Activated naive CD8-positive, alpha-beta T cell treated with anti-CD3 and anti-CD28 coated beads for 36 hours (primary cell): ENCODE measurements at regions not wholly inside any gene's neighbourhood (a gene's known extent, or its start where the extent isn't known, plus 50 kb on each side); places are given as distances from the start of the nearest gene placed in this dataset.

Source experiments
- DNase-seq: peaks from one replicate; pipeline ENCODE4 v3.0.0; 2021
- H3K27ac Mint-ChIP-seq: one replicate; pipeline ENCODE4 v1.8.0; 2022; ENCODE audit warnings: mild to moderate bottlenecking, moderate library complexity, mixed read lengths
- H3K27me3 Mint-ChIP-seq: one replicate; pipeline ENCODE4 v1.8.0; 2022; ENCODE audit warnings: mild to moderate bottlenecking, mixed read lengths
- H3K36me3 Mint-ChIP-seq: one replicate; pipeline ENCODE4 v1.8.0; 2021; ENCODE audit warnings: mild to moderate bottlenecking, mixed read lengths
- H3K4me1 Mint-ChIP-seq: one replicate; pipeline ENCODE4 v1.8.0; 2021; ENCODE audit warnings: mixed read lengths
- H3K4me3 Mint-ChIP-seq: one replicate; pipeline ENCODE4 v1.8.0; 2022; ENCODE audit warnings: mild to moderate bottlenecking, moderate library complexity, mixed read lengths
- H3K9me3 Mint-ChIP-seq: one replicate; pipeline ENCODE4 v1.8.0; 2022; ENCODE audit warnings: mixed read lengths

DNA sequence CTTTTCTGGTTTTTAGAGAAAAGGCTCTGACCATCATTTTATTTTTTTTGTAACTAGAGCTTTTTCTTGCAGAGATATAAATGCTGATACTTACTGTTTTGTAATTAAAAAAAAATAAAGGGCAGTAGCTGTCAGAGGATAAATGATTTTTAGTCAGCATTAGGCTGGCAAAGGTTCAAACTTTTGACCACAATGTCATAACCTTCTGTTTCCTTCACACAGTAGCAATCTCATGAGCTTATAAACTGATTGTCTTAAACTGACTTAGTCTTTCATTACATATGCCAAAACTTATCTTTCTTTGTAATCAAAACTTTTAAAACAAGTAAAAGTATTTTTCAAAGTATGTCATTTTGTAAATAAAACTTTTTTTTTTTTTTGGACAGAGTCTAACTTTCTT lies 841.9 kb downstream of the OTOL1 start:
- H3K4me1 Mint-ChIP-seq, result no peaks in the 10 kb centered on the region
- H3K27ac Mint-ChIP-seq, result no peak overlapping the region
- no peak for DNase-seq
- H3K4me3 Mint-ChIP-seq, result no peak overlapping the region
- H3K9me3 Mint-ChIP-seq, result peaks cover 6% of the 10 kb centered on the region
- no peaks in the 10 kb centered on the region for H3K27me3 Mint-ChIP-seq
- no peaks in the 10 kb centered on the region for H3K36me3 Mint-ChIP-seq

DNA sequence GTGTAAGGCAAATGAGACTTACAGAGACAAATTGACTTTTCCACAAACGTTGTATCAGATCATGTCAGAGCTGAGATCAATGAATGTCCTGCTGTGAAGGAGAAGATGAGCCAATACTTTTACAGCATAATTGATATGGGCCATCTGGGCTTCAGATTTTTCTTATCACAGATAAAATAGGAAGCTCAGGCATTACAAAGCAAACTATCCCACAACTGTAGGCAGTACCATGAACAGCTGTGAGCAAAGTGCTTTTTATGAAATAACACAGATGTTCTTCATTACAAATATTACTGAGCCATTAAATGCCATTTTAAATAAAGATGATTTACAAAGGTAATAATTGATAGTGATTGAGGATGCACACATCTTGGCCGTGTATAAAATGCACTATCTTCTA lies 852.3 kb downstream of the OTOL1 start:
- H3K36me3 Mint-ChIP-seq, result no peaks in the 10 kb centered on the region
- no peaks in the 10 kb centered on the region for H3K4me1 Mint-ChIP-seq
- H3K9me3 Mint-ChIP-seq, result peaks cover 1% of the 10 kb centered on the region
- DNase-seq, result no peak
- no peak overlapping the region for H3K4me3 Mint-ChIP-seq
- no peak overlapping the region for H3K27ac Mint-ChIP-seq
- no peaks in the 10 kb centered on the region for H3K27me3 Mint-ChIP-seq

DNA sequence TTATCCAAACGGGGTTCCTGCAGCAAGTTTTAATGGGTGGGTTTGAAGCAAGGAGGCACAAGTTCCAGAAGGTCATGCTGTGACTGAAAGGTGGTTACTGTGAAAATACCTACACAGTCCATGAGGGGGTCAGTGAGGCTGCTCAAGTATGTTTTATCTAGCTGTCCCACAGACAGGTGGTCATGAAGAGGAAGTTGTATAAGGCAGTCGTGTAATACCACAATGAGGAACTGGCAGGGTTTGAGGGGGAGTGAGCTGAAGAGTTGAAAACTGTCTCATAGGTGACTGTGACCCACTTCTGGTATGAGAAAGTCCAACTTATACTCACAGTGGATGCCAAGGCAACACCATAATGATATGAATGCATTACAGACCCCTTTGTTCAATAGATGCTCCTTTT lies 856.8 kb downstream of the OTOL1 start:
- Mint-ChIP-seq H3K27ac (no peak overlapping the region), H3K4me1 (no peaks in the 10 kb centered on the region), H3K4me3 (no peak overlapping the region), H3K9me3 (peaks cover 3% of the 10 kb centered on the region), H3K36me3 (no peaks in the 10 kb centered on the region), H3K27me3 (no peaks in the 10 kb centered on the region)
- no peak for DNase-seq

DNA sequence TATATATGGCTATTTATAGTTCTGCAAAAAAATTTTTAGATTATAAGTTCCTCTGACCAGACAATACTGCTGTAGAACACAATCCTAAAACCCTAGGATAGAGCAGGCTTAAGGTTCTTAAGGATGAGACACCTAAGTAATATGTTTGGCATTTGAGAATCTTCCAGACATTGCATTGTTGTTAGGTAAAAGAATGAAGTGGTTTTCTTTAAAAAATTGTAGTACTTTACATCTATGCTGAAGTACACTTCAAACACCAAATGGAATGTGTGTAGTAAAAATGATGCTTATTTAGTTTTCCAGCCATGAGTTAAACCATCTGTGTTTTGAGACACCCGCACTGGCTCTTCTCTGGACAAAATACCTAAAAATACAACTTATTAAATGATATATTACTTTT lies 857.7 kb downstream of the OTOL1 start:
- no peaks in the 10 kb centered on the region for H3K4me1 Mint-ChIP-seq
- H3K27ac Mint-ChIP-seq, result no peak overlapping the region
- DNase-seq, result no peak
- H3K4me3 Mint-ChIP-seq, result no peak overlapping the region
- H3K36me3 Mint-ChIP-seq, result no peaks in the 10 kb centered on the region
- H3K9me3 Mint-ChIP-seq, result peaks cover 3% of the 10 kb centered on the region
- H3K27me3 Mint-ChIP-seq, result no peaks in the 10 kb centered on the region

DNA sequence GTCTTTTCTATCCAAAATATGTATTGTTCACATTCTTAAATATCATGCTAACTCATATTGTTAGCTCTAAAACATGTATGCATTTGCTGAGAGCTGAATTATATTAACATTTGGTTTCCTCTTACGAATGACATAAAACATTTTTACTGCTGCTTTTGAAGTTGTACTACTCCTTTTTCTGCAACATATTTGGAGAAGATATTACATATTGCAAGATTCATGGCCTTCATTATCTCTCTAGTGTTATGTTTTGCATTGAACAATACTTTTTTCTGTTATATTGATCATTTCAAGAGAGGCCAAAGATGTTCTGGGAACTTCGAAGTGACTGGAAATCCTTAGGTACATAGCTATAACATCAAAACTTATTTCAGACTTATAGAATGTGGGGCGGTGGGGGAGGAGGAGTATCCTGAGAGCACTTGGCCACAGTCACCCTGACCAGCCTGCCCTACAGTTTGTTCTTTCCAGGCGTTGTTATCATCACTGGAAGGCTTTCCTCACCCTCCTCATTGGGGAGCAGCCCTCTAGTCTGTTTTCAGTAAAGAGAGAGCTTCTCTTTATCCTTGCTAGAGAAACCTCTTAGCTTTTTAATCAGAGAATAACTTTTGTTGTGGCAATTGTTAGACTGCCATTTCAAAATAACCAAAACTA lies 868.6 kb downstream of the OTOL1 start:
- no peaks in the 10 kb centered on the region for H3K36me3 Mint-ChIP-seq
- H3K4me1 Mint-ChIP-seq, result no peaks in the 10 kb centered on the region

DNA sequence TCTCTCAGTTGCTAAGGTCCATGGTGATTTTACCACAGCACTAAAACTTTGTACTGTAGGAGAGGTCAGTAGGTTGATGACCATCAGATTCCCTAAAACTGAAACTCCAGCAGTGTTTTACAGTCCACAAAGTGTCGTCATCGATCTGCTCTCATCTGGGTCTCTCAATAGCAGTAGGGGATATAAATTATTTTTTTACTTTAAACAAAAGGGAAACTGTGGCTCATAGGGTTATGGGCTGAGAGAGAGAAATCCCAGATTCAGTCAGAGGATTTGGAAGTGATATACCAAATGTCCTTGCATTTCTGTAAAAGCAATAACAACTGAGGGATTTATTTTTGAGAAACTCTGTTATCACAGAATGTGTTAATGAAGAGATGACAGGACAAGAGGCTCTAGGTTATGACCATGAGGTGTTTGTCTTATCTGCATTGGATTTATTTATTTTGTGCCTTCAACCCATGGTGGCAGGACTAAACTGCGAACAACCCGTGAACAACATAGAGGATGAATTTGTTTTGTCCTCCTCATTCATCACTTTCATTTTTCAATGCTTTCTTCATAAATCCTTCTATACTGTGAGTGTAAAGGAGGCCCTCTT lies 869.7 kb downstream of the OTOL1 start:
- Mint-ChIP-seq H3K4me3 (no peak overlapping the region), H3K9me3 (no peaks in the 10 kb centered on the region), H3K36me3 (no peaks in the 10 kb centered on the region), H3K27ac (no peak overlapping the region), H3K4me1 (no peaks in the 10 kb centered on the region), H3K27me3 (no peaks in the 10 kb centered on the region)
- DNase-seq, result no peak

More for the DNA sequence above, 868.6 kb downstream of the OTOL1 start:
- no peak overlapping the region for H3K27ac Mint-ChIP-seq
- H3K4me3 Mint-ChIP-seq, result no peak overlapping the region
- DNase-seq, result no peak
- H3K27me3 Mint-ChIP-seq, result no peaks in the 10 kb centered on the region
- H3K9me3 Mint-ChIP-seq, result no peaks in the 10 kb centered on the region

DNA sequence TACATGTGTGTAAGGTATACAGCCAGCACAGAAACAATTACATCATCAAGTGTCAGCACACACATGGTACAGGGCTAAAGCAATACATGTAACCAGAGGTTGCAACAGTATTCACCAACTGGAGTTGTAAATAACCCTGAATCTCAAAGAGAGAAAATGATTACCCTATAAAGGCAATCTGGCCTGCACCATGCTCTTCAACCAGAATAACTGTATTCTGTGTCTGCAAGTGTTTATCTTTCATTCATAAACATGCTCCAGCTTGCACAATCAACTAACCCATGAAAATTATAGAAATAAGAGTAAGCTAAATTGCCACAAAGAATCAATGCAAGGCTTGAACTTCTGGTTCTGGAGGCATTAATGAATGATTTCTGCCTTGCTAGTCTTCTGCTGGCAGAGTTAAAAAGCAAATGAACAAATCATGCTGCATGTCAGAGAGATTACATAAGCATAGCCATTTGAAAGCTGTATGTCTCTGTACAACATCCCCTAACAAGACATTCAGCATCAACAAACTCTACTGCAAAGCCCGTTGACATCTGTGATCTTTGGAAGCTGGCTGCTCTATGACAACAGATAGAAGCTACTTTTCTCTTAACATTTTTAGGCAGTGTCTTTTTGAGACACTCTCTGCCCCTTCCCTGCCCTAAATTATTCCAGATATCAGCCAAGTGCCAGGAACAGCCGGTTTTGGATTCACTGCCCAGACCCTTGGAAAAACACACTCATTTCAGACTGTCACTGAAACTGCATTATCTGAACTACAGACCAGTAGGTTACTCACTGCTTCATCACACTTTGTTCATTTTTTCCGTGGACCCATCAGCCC lies 871.0 kb downstream of the OTOL1 start:
- Mint-ChIP-seq H3K9me3 (peaks cover under 1% of the 10 kb centered on the region), H3K4me3 (no peak overlapping the region), H3K27ac (no peak overlapping the region), H3K4me1 (no peaks in the 10 kb centered on the region), H3K27me3 (no peaks in the 10 kb centered on the region), H3K36me3 (no peaks in the 10 kb centered on the region)
- no peak for DNase-seq

DNA sequence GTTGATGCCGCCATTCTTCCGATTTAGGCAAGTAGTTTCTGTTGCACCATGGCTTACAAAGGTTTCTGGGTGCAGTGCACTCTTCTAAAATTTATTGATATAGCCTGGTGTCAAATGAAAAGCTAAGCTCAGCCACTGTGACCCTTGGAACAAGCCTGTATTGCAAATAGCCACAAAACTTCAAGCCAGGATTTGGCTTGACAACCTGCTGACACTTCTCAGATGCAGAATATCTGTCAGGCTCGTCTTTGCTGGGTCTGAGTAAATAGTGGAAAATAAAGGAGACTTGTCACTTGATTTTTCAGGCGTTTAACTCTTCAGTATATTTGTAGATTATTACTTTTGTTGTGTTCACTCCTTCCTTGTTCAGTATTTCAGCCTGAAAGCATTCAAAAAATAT lies 871.8 kb downstream of the OTOL1 start:
- H3K9me3 Mint-ChIP-seq, result peaks cover 5% of the 10 kb centered on the region
- no peaks in the 10 kb centered on the region for H3K4me1 Mint-ChIP-seq
- no peaks in the 10 kb centered on the region for H3K27me3 Mint-ChIP-seq
- H3K36me3 Mint-ChIP-seq, result no peaks in the 10 kb centered on the region
- H3K4me3 Mint-ChIP-seq, result no peak overlapping the region
- DNase-seq, result no peak
- H3K27ac Mint-ChIP-seq, result no peak overlapping the region

DNA sequence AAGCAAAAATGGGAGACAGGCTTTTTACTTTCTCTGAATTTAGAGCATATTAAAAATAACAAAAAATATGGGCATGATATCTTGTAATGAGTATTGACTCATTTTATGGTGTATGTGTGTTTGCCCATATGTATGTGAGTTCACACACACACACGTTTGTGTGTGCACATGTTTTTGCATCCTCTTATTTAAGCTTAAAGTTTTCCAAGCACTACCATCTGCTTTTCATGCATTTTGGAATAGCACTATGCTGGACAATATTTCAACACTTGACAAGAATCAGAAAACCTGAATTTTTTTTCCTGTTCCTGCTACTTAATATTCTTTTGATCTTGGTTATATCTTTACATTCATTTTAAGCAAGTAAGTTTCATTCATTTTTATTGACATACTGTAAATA lies 872.7 kb downstream of the OTOL1 start:
- Mint-ChIP-seq H3K4me3 (no peak overlapping the region), H3K4me1 (no peaks in the 10 kb centered on the region), H3K27me3 (no peaks in the 10 kb centered on the region), H3K9me3 (peaks cover 5% of the 10 kb centered on the region), H3K27ac (no peak overlapping the region), H3K36me3 (no peaks in the 10 kb centered on the region)
- DNase-seq, result no peak

DNA sequence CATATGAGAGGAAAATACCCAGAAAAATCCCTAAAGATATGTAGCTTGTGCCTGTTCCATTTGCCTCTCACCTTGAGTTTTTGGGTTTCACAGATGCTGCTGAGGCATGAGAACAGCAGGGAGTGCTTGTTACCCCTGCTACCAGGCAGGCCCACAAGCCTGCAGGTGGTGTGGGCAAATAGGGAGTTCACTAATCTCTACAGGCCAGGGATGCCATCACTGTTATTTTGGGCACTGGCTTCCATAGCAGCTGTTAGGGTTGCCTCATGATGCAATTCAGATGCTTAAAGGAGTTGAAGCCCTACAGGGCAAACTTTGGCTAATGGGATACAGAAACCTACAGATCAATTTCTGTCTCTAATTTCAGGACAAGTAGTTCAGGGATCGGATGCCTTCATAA lies 873.5 kb downstream of the OTOL1 start:
- Mint-ChIP-seq H3K4me3 (no peak overlapping the region), H3K27me3 (no peaks in the 10 kb centered on the region), H3K4me1 (no peaks in the 10 kb centered on the region)

DNA sequence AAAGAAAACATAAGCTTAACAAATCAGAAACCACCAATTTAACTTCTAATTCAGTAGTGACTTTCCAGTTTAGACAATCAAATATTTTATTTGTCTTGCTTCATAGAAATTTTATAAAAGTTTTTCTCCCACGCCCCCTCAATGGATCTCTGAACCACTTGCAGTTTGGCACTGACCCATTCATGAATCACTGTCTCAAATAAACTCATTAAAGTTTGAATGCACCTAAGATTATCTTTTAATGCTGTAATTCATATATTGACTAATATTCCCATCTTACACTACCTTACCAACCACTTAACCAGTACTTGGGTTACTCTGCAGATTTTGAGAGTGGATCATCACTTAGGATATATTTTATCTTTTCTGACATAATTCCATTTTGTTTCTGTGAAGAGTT lies 880.2 kb downstream of the OTOL1 start:
- Mint-ChIP-seq H3K9me3 (peaks cover 5% of the 10 kb centered on the region), H3K27me3 (no peaks in the 10 kb centered on the region), H3K4me3 (no peak overlapping the region), H3K36me3 (no peaks in the 10 kb centered on the region), H3K27ac (no peak overlapping the region), H3K4me1 (no peaks in the 10 kb centered on the region)
- DNase-seq, result no peak

More for the DNA sequence above, 873.5 kb downstream of the OTOL1 start:
- DNase-seq, result no peak
- Mint-ChIP-seq H3K36me3 (no peaks in the 10 kb centered on the region), H3K27ac (no peak overlapping the region), H3K9me3 (peaks cover 5% of the 10 kb centered on the region)

DNA sequence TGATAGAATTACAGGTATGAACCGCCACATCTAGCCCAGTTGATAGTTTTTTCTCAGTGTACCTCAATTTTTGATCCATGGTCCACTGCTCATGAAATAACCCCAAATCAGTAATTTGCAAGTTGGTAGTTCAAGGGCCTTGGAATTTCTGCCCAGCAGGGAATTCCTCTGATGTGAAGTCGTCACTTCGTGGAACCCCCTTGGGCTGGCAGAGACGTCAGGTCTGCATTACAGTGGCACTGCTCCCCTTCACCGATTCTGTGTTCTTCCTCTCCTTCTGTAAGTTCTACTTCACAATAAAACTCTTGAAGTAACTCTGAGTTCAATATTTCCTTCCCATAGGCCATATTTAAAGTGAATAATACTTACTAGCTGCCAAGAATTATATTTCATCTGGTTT lies 881.0 kb downstream of the OTOL1 start:
- no peak overlapping the region for H3K4me3 Mint-ChIP-seq
- DNase-seq, result no peak
- no peaks in the 10 kb centered on the region for H3K36me3 Mint-ChIP-seq
- peaks cover 4% of the 10 kb centered on the region for H3K9me3 Mint-ChIP-seq
- no peaks in the 10 kb centered on the region for H3K27me3 Mint-ChIP-seq
- H3K27ac Mint-ChIP-seq, result no peak overlapping the region
- no peaks in the 10 kb centered on the region for H3K4me1 Mint-ChIP-seq

DNA sequence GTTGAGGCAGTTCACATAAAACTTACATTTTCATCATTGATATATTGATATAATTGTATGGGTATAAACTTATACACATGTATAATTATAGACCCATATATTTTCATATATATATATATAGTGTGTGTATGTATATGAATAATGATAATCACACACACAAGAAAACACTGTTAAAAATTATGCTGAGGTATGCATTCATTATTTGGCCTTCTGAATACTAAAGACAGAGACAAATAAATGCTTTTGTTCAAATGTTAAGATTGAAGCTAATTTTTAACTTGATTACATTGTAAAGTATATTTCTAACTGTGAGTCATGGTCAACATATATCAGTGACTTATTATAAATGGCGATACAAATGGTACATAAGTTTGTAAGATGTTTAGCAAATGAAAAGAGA lies 888.8 kb downstream of the OTOL1 start:
- Mint-ChIP-seq H3K9me3 (no peaks in the 10 kb centered on the region), H3K27ac (no peak overlapping the region), H3K36me3 (no peaks in the 10 kb centered on the region), H3K4me1 (no peaks in the 10 kb centered on the region), H3K27me3 (no peaks in the 10 kb centered on the region), H3K4me3 (no peak overlapping the region)
- DNase-seq, result no peak

DNA sequence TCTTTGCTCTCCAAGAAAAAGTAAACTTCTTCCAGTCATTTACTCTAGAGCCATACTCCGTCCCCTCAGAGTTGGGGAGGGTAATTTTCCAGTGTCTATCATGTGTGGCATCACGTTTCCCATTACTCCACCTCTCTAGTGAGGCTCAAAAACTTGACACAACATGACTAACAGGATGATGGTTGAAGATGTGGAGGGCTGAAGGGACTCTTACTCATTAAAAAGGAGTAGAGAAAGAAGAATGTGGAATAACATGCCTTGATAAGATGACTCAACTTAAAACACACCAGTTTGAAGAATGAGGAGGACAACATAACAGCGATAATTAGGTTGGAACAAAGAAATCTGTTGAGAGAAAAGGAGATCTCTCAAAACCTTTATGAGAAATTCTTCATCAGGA lies 894.3 kb downstream of the OTOL1 start:
- Mint-ChIP-seq H3K9me3 (no peaks in the 10 kb centered on the region), H3K27ac (no peak overlapping the region)
- DNase-seq, result no peak

DNA sequence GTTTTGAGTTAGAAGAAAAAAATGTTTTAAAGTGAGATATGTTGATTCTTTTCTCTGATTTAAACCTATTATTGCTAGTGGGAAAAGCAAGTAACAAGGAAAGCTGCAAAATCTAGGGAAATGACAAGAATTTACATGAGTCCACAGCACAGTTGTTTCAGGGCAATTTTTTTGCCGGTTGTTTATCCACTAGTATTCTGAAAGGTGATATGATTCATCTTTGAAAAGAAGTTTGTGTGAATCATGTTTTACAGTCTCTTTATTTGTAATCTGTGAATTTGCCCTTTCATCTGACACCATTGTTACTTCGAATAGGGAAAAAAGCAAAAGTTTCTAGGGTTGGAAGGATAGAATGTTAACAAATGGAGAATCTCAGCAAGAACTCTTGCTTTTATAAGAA lies 894.7 kb downstream of the OTOL1 start:
- no peak for DNase-seq
- H3K27me3 Mint-ChIP-seq, result no peaks in the 10 kb centered on the region
- H3K27ac Mint-ChIP-seq, result no peak overlapping the region
- no peaks in the 10 kb centered on the region for H3K36me3 Mint-ChIP-seq
- H3K9me3 Mint-ChIP-seq, result no peaks in the 10 kb centered on the region
- H3K4me3 Mint-ChIP-seq, result no peak overlapping the region
- H3K4me1 Mint-ChIP-seq, result no peaks in the 10 kb centered on the region

More for the DNA sequence above, 894.3 kb downstream of the OTOL1 start:
- H3K4me1 Mint-ChIP-seq, result no peaks in the 10 kb centered on the region
- H3K4me3 Mint-ChIP-seq, result no peak overlapping the region
- no peaks in the 10 kb centered on the region for H3K27me3 Mint-ChIP-seq
- H3K36me3 Mint-ChIP-seq, result no peaks in the 10 kb centered on the region

DNA sequence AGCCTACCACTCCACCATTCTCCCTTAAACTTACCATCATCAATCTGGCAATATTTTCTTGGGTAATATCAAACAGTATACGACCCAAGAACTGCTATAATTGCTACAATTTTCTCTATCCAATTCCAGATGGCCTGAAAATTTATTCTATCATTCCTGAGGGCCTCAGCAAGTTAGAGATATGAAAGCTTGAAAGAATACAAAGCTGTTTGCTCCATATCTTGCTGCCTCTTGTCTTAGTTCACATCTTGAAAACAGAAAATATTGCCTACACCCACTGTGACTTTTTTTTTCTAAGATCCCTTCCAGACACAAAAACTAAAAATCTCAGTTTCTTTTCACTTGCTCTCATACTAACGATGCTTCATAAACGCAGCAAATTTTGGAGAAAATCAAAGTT lies 898.9 kb downstream of the OTOL1 start:
- DNase-seq, result no peak
- Mint-ChIP-seq H3K27me3 (no peaks in the 10 kb centered on the region), H3K4me1 (no peaks in the 10 kb centered on the region), H3K36me3 (no peaks in the 10 kb centered on the region), H3K4me3 (no peak overlapping the region), H3K27ac (no peak overlapping the region), H3K9me3 (peaks cover 2% of the 10 kb centered on the region)
